HFFc6 (cell line): ENCODE measurements at regions not wholly inside any gene's neighbourhood (a gene's known extent, or its start where the extent isn't known, plus 50 kb on each side); places are given as distances from the start of the nearest gene placed in this dataset.

Experiments
- DNase-seq: peaks from one replicate; pipeline ENCODE4 v3.0.0-alpha.2; 2018
- H3K27ac Mint-ChIP-seq: 2 replicates; pipeline ENCODE4 v1.8.0; 2020; ENCODE audit warnings: mild to moderate bottlenecking, mixed read lengths
- H3K27me3 Mint-ChIP-seq: 2 replicates; pipeline ENCODE4 v1.8.0; 2021; ENCODE audit warnings: mild to moderate bottlenecking, moderate library complexity, mixed read lengths; ENCODE audit not compliant: insufficient read depth
- H3K36me3 Mint-ChIP-seq: 2 replicates; pipeline ENCODE4 v1.8.0; 2021; ENCODE audit warnings: low read depth, mixed read lengths
- H3K4me1 Mint-ChIP-seq: 2 replicates; pipeline ENCODE4 v1.8.0; 2020; ENCODE audit warnings: low read depth, mixed read lengths
- H3K4me3 Mint-ChIP-seq: 2 replicates; pipeline ENCODE4 v1.8.0; 2020; ENCODE audit warnings: mild to moderate bottlenecking, moderate library complexity, mixed read lengths
- H3K9me3 Mint-ChIP-seq: 2 replicates; pipeline ENCODE4 v1.8.0; 2020; ENCODE audit warnings: mild to moderate bottlenecking, mixed read lengths
- TF ChIP-seq, protein P1 (sequence below): fragments of 200-600 bp; sonication (generic); IDR thresholded peaks from 2 replicates; pipeline ENCODE4 v1.5.0; 2021; ENCODE audit warnings: antibody characterized with exemption, mild to moderate bottlenecking

DNA sequence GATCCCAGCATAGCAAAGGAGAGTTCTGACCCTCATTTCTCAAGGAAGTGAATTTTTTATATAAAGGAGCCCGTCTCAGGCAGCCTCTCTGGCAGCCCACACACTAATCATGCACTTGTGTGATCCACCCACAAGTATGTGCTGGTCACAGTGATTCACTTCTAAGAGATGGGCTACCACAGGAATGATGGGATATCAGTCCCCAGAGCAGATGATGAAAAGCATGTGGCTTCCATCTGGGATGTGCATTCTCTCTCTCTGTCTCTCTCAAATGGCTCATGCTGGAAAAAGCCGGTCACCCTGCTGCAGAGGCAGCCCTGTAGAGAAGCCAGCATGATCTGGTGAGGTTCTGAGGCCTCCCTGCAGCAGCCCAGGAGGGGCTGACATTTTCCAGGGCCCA lies 74.2 kb upstream of the ADCY2 start:
- peak; percentile 99 for DNase-seq
- H3K9me3 Mint-ChIP-seq = no peaks in the 10 kb centered on the region
- peak overlapping the region; percentile 75 for H3K4me3 Mint-ChIP-seq
- no peaks in the 10 kb centered on the region for H3K36me3 Mint-ChIP-seq
- peaks cover 43% of the 10 kb centered on the region for H3K4me1 Mint-ChIP-seq
- TF ChIP-seq, protein P1, sequence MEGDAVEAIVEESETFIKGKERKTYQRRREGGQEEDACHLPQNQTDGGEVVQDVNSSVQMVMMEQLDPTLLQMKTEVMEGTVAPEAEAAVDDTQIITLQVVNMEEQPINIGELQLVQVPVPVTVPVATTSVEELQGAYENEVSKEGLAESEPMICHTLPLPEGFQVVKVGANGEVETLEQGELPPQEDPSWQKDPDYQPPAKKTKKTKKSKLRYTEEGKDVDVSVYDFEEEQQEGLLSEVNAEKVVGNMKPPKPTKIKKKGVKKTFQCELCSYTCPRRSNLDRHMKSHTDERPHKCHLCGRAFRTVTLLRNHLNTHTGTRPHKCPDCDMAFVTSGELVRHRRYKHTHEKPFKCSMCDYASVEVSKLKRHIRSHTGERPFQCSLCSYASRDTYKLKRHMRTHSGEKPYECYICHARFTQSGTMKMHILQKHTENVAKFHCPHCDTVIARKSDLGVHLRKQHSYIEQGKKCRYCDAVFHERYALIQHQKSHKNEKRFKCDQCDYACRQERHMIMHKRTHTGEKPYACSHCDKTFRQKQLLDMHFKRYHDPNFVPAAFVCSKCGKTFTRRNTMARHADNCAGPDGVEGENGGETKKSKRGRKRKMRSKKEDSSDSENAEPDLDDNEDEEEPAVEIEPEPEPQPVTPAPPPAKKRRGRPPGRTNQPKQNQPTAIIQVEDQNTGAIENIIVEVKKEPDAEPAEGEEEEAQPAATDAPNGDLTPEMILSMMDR = no peak
- peaks cover 7% of the 10 kb centered on the region; the same call in 1 of the 2 replicates for H3K27me3 Mint-ChIP-seq
- H3K27ac Mint-ChIP-seq = peak overlapping the region; percentile 97

DNA sequence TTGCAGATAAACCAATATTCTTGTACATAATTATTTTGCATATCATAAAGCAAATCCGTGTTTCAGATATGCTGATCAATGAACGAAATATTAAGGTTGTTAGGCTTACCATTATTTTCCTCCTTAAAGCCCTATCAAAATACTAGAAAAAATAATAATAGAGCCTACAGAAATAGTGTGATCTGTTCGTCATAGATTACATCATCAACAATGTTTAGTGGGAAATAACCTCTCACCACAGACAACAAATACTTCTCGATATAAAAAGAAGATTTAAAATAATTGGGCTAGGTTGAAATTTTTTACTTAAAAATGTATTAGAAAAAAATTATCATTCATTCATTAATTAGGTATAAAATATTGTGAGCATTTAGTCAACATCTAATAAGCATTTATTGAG lies 71.0 kb upstream of the ADCY2 start:
- no peaks in the 10 kb centered on the region for H3K9me3 Mint-ChIP-seq

DNA sequence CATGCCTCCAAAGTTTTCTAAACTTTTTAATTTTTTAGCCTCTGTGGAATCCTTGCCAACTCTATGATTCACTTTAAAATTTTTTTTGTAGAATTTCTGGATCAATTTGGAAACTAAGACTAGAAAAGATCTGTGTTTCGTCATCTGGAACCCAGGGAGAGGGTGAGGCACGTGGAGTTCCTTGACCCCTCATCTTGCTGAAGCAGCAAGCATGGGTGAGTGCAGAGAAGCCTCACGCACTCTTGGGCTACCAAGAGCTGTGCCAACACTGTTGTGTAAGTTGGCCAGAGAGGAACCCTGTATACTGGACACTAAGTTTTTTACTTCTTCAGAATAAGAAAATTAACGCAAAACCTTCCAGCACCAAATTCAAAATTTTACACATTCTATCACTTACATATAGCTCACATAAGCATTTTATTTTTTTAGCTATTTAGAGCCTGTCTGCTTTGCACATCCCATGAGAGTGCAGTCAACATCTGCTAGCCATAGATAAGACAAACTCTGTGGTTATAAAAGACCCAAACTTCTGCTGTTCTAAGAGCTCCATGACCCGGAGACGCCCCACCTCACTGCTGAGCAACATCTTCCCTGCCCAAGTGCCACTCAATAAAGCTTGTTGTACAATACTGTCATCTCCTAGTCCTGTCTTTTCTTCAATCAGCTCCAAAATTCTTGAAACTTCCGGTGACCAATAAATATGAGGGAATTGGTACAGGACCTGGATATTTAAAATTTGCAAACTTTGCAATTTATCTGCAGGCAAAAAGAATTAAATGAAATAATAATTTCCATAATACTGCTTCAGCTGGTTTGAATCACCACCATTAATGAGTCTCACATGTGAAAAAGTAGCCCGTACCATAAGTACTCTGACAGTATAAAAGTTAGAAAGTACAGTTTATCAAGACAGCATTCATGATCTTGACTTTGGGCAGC lies 69.7 kb upstream of the ADCY2 start:
- TF ChIP-seq, protein P1 = no peak
- H3K27ac Mint-ChIP-seq = no peak overlapping the region
- H3K4me3 Mint-ChIP-seq = no peak overlapping the region
- no peaks in the 10 kb centered on the region for H3K36me3 Mint-ChIP-seq
- peaks cover 24% of the 10 kb centered on the region for H3K4me1 Mint-ChIP-seq
- DNase-seq = peak; percentile 15
- peaks cover 5% of the 10 kb centered on the region; the same call in 1 of the 2 replicates for H3K27me3 Mint-ChIP-seq
- H3K9me3 Mint-ChIP-seq = no peaks in the 10 kb centered on the region

More for the DNA sequence above, 71.0 kb upstream of the ADCY2 start:
- Mint-ChIP-seq H3K4me1 (peaks cover 32% of the 10 kb centered on the region), H3K27me3 (peaks cover 5% of the 10 kb centered on the region; the same call in 1 of the 2 replicates), H3K4me3 (no peak overlapping the region), H3K36me3 (no peaks in the 10 kb centered on the region), H3K27ac (no peak overlapping the region)
- TF ChIP-seq, protein P1 = no peak
- no peak for DNase-seq

DNA sequence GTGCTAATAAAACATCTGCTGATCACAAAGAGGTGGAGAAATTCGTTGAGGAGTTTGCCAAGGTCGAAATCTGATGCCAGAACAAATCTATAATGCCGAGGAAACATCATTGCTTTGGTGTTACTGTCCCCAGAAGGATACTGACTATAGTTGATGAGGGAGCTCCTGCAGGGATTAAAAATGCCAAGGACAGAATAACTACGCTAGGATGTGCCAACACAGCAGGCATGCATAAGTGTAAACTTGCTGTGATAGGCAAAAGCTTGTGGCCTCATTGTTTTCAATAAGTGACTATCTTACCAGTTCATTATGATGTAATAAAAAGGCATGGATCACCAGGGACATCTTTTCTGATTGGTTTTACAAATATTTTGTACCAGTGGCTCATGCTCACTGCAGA lies 66.8 kb upstream of the ADCY2 start:
- H3K27me3 Mint-ChIP-seq = peaks cover 5% of the 10 kb centered on the region; the same call in 1 of the 2 replicates
- no peak overlapping the region for H3K4me3 Mint-ChIP-seq
- H3K4me1 Mint-ChIP-seq = peaks cover 11% of the 10 kb centered on the region
- H3K27ac Mint-ChIP-seq = no peak overlapping the region
- no peaks in the 10 kb centered on the region for H3K9me3 Mint-ChIP-seq
- TF ChIP-seq, protein P1 = no peak
- no peak for DNase-seq
- H3K36me3 Mint-ChIP-seq = no peaks in the 10 kb centered on the region

DNA sequence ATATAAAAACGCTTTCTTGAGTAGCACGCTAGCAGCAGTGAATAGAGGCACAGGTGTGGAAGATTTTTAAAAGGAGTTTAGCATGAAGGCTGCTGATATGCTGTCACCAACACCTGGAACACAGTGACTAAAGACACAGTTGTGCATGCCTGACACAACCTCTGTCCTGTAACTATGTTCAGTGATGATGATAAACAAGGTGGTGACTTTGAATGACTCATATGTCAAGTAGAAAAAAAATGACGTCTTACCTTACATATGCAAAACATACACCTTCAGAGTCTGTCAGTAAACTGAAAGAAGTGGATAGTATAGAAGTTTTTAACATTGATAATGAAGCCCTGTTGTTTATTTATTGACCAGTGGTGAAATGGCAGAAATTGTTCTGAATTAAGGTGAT lies 66.2 kb upstream of the ADCY2 start:
- Mint-ChIP-seq H3K27me3 (peaks cover 10% of the 10 kb centered on the region), H3K4me1 (peaks cover 11% of the 10 kb centered on the region), H3K4me3 (no peak overlapping the region), H3K27ac (no peak overlapping the region), H3K36me3 (no peaks in the 10 kb centered on the region), H3K9me3 (no peaks in the 10 kb centered on the region)
- TF ChIP-seq, protein P1 = no peak
- DNase-seq = no peak
